ENCODE measurements at regions not wholly inside any gene's neighbourhood (a gene's known extent, or its start where the extent isn't known, plus 50 kb on each side); places are given as distances from the start of the nearest gene placed in this dataset.

GRCh38 chr5:175248416-175248905 lies 195.5 kb downstream of the DRD1 start:
- Histone ChIP-seq H3K4me1 (ENCODE audit: control insufficient read depth, low read length) (no peaks in the 10 kb centered on the region), H3K4me3 (ENCODE audit: low read length) (no peak overlapping the region), H4K20me1 (ENCODE audit: control insufficient read depth, insufficient read depth, low read depth, low read length) (no peaks in the 10 kb centered on the region), H3K79me2 (ENCODE audit: control insufficient read depth, low read length) (no peaks in the 10 kb centered on the region), H3K9me3 (ENCODE audit: control insufficient read depth, insufficient read depth, low read length) (no peaks in the 10 kb centered on the region), H3K27me3 (ENCODE audit: control insufficient read depth, low read length) (0 out of 2 replicates have a peak, but pooled peaks cover 3% of the 10 kb centered on the region), H3F3A (ENCODE audit: control insufficient read depth, insufficient read depth) (no peaks in the 10 kb centered on the region), H3K36me3 (ENCODE audit: control insufficient read depth, low read length) (no peaks in the 10 kb centered on the region), H3K27ac (ENCODE audit: low read depth, low read length) (no peak overlapping the region), H3K4me2 (ENCODE audit: low read length) (no peak overlapping the region), H3K9me2 (replicated peaks; ENCODE audit: control insufficient read depth, low read length) (no peaks in the 10 kb centered on the region)
- TF ChIP-seq EZH2phosphoT487 (IDR thresholded peaks at IDR 0.05; ENCODE audit: borderline replicate concordance, low read length): no peak
- no peak for TF ChIP-seq CTCF (IDR thresholded peaks at IDR 0.05; ENCODE audit: low read depth, low read length, poor library complexity, severe bottlenecking)

GRCh38 chr5:175246889-175247520 lies 197.0 kb downstream of the DRD1 start:
- Histone ChIP-seq H3F3A (ENCODE audit: control insufficient read depth, insufficient read depth) (no peaks in the 10 kb centered on the region), H3K4me3 (ENCODE audit: low read length) (no peak overlapping the region), H3K27me3 (ENCODE audit: control insufficient read depth, low read length) (0 out of 2 replicates have a peak, but pooled peaks cover 3% of the 10 kb centered on the region), H3K79me2 (ENCODE audit: control insufficient read depth, low read length) (no peaks in the 10 kb centered on the region), H3K9me3 (ENCODE audit: control insufficient read depth, insufficient read depth, low read length) (no peaks in the 10 kb centered on the region), H3K9me2 (replicated peaks; ENCODE audit: control insufficient read depth, low read length) (no peaks in the 10 kb centered on the region), H3K27ac (ENCODE audit: low read depth, low read length) (no peak overlapping the region), H3K4me1 (ENCODE audit: control insufficient read depth, low read length) (no peaks in the 10 kb centered on the region), H4K20me1 (ENCODE audit: control insufficient read depth, insufficient read depth, low read depth, low read length) (no peaks in the 10 kb centered on the region), H3K36me3 (ENCODE audit: control insufficient read depth, low read length) (no peaks in the 10 kb centered on the region), H3K4me2 (ENCODE audit: low read length) (no peak overlapping the region)
- TF ChIP-seq CTCF (IDR thresholded peaks at IDR 0.05; ENCODE audit: low read depth, low read length, poor library complexity, severe bottlenecking): no peak

- H3K4me2 ChIP-seq (ENCODE audit: low read length): no peak overlapping the region
- H3K36me3 ChIP-seq (ENCODE audit: control insufficient read depth, low read length): no peaks in the 10 kb centered on the region
- H3K79me2 ChIP-seq (ENCODE audit: control insufficient read depth, low read length): no peaks in the 10 kb centered on the region
- no peaks in the 10 kb centered on the region for H3F3A ChIP-seq (ENCODE audit: control insufficient read depth, insufficient read depth)
- H4K20me1 ChIP-seq (ENCODE audit: control insufficient read depth, insufficient read depth, low read depth, low read length): no peaks in the 10 kb centered on the region
- no peaks in the 10 kb centered on the region for H3K9me3 ChIP-seq (ENCODE audit: control insufficient read depth, insufficient read depth, low read length)
- H3K27ac ChIP-seq (ENCODE audit: low read depth, low read length): no peak overlapping the region
- no peaks in the 10 kb centered on the region for H3K4me1 ChIP-seq (ENCODE audit: control insufficient read depth, low read length)
- H3K9me2 ChIP-seq (replicated peaks; ENCODE audit: control insufficient read depth, low read length): no peaks in the 10 kb centered on the region
- TF ChIP-seq CTCF (IDR thresholded peaks at IDR 0.05; ENCODE audit: low read depth, low read length, poor library complexity, severe bottlenecking): no peak
- TF ChIP-seq EZH2phosphoT487 (IDR thresholded peaks at IDR 0.05; ENCODE audit: borderline replicate concordance, low read length): no peak
- no peak overlapping the region for H3K4me3 ChIP-seq (ENCODE audit: low read length)
- 0 out of 2 replicates have a peak, but pooled peaks cover 3% of the 10 kb centered on the region for H3K27me3 ChIP-seq (ENCODE audit: control insufficient read depth, low read length)
Observed at GRCh38 chr5:175246242-175246888, 197.6 kb downstream of the DRD1 start.

Data from DOHH2 (cell line).